AG04450 (cell line): ENCODE measurements at regions not wholly inside any gene's neighbourhood (a gene's known extent, or its start where the extent isn't known, plus 50 kb on each side); places are given as distances from the start of the nearest gene placed in this dataset.
"Not testable (repeated sequence)": the region's sequence is repeated elsewhere in the genome, so short reads cannot be mapped to it uniquely, and the experiment has no call there.

Experiments
- CTCF ChIA-PET: fragments of 300-600, 350-600 bp; formaldehyde crosslinking; extraction: SDS; loops from one replicate; lab custom pipeline; 2022; ENCODE audit warnings: antibody characterized with exemption, inconsistent platforms; lab: Charles Lee
- POLR2A ChIA-PET: fragments of 350-600 bp; formaldehyde crosslinking; extraction: SDS; loops from one replicate; lab custom pipeline; 2021; ENCODE audit warnings: antibody characterized with exemption, inconsistent platforms; lab: Yijun Ruan, JAX
- DNase-seq: peaks from one replicate; pipeline ENCODE4 v3.0.0-alpha.2; 2011; ENCODE audit warnings: low read depth, low spot score
- H3K27ac ChIP-seq: one replicate; pipeline ENCODE4 v1.5.1; 2012; ENCODE audit warnings: low read depth, low read length, control low read depth
- H3K27me3 ChIP-seq: one replicate; pipeline ENCODE4 v1.6.0; 2012; ENCODE audit warnings: low read length; ENCODE audit not compliant: control insufficient read depth, insufficient read depth
- H3K4me3 ChIP-seq: 2 replicates; pipeline ENCODE4 v1.5.1; 2011; ENCODE audit warnings: mild to moderate bottlenecking, low read depth, low read length, control low read depth
- H3K9me3 ChIP-seq: 2 replicates; pipeline ENCODE4 v1.5.1; 2012; ENCODE audit warnings: low read length; ENCODE audit not compliant: control insufficient read depth, insufficient read depth
- CTCF ChIP-seq: IDR thresholded peaks from 2 replicates; pipeline ENCODE4 v1.5.1; 2011; ENCODE audit warnings: low read depth, low read length, control low read depth, inconsistent platforms

DNA sequence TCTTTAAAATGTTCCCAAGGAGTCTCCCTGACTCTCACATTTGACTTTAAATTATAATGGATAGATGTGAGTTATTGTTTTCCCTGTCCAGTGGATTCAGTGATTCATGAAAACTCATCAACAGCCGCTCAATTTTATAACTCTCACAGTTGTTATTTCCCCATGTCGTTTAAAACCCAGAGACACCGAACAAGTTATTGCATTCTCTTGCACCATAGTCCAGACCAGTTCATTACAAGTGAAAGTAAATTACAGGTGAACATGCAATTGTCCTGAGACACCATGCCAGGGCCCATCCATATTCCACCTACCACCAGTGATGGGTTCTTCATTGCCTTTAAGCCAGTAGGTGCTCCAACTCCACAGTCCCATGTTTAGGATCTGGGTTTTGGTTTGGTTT, 85.7 kb upstream of the CMKLR1 start:
- CTCF ChIA-PET = no interaction called here
- H3K27ac ChIP-seq = no peak overlapping the region
- POLR2A ChIA-PET = no interaction called here
- H3K9me3 ChIP-seq = no peaks in the 10 kb centered on the region
- TF ChIP-seq CTCF = no peak
- no peak for DNase-seq
- H3K27me3 ChIP-seq = no peaks in the 10 kb centered on the region
- H3K4me3 ChIP-seq = no peak overlapping the region

- Histone ChIP-seq H3K27ac (no peak overlapping the region), H3K9me3 (no peaks in the 10 kb centered on the region), H3K4me3 (no peak overlapping the region), H3K27me3 (no peaks in the 10 kb centered on the region)
- ChIA-PET POLR2A (no interaction called here), CTCF (no interaction called here)
- no peak for DNase-seq
- no peak for TF ChIP-seq CTCF
Measured at GRCh38 chr12:108424026-108424425, 84.9 kb upstream of the CMKLR1 start.

GRCh38 chr12:108423486-108423885, 84.4 kb upstream of the CMKLR1 start:
- Histone ChIP-seq H3K9me3 (no peaks in the 10 kb centered on the region), H3K27ac (no peak overlapping the region), H3K4me3 (no peak overlapping the region), H3K27me3 (no peaks in the 10 kb centered on the region)
- ChIA-PET CTCF (no interaction called here), POLR2A (no interaction called here)
- TF ChIP-seq CTCF = no peak
- no peak for DNase-seq

GRCh38 chr12:108421082-108421481, 82.0 kb upstream of the CMKLR1 start:
- H3K4me3 ChIP-seq, H3K27me3 ChIP-seq, POLR2A ChIA-PET, H3K27ac ChIP-seq, CTCF ChIA-PET, DNase-seq, H3K9me3 ChIP-seq: not testable (repeated sequence)

- POLR2A ChIA-PET, H3K9me3 ChIP-seq, H3K4me3 ChIP-seq, H3K27me3 ChIP-seq, H3K27ac ChIP-seq, DNase-seq, CTCF ChIA-PET: not testable (repeated sequence)
Measured at GRCh38 chr12:108420421-108420820, 81.3 kb upstream of the CMKLR1 start.

DNA sequence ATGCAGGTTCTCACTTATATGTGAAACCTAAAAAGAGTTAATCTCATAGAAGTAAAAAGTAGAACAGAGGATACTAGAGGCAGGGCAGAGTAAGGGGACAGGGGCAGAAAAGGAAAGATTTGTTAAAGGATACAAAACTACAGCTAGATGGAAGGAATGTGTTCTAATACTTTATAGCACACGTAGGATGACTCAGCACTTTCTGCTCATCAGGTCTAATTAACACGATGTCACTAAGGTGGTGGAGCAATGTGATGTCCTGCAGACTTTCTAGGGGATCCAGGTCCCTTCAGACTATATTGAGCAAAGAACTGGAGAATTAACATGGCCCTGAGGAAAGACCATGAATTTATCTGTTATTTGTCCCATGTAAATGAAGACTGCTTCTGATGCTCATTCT, 80.8 kb upstream of the CMKLR1 start:
- H3K27me3 ChIP-seq = no peaks in the 10 kb centered on the region
- TF ChIP-seq CTCF = no peak
- H3K9me3 ChIP-seq = no peaks in the 10 kb centered on the region
- CTCF ChIA-PET = no interaction called here
- no peak overlapping the region for H3K4me3 ChIP-seq
- POLR2A ChIA-PET = no interaction called here
- H3K27ac ChIP-seq = no peak overlapping the region
- no peak for DNase-seq
